ENCODE measurements at regions not wholly inside any gene's neighbourhood (a gene's known extent, or its start where the extent isn't known, plus 50 kb on each side); places are given as distances from the start of the nearest gene placed in this dataset.
"Not testable (repeated sequence)": the region's sequence is repeated elsewhere in the genome, so short reads cannot be mapped to it uniquely, and the experiment has no call there.

DNA sequence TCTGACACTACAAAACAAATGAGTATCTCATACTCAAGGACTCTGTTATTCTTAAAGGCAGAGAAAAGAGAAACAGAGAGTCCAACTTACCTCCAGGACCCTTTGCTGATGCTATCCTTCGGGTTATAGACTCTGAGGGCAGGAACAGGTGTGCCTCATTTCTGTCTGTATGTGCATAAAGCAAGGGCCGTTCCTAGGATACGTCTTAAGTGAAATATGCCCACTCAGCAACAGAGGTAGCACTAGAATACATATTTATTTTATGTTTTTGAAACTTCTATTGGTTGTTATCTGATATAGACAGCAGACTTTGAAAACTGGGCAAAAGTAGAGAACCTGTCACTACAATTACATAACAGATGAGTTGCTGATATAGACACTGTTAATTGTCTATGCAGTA is 89.3 kb upstream of the CPNE4 start:
- no peaks in the 10 kb centered on the region for H3K36me3 Mint-ChIP-seq
- Histone ChIP-seq H3K36me3 (ENCODE audit: control insufficient read depth in 2 of 2, extremely low read depth in 1 of 2, insufficient read depth in 1 of 2, low read length in 1 of 2) (no peaks in the 10 kb centered on the region), H3K9me3 (no peaks in the 10 kb centered on the region), H3K27ac (ENCODE audit: low read length) (no peak overlapping the region), H3K4me3 (ENCODE audit: control insufficient read depth in 1 of 2, extremely low read depth in 1 of 2, low read length in 1 of 2) (no peak overlapping the region), H3K4me1 (ENCODE audit: control insufficient read depth in 1 of 2, extremely low read depth in 1 of 2, insufficient read depth in 2 of 2, low read length in 2 of 2) (no peaks in the 10 kb centered on the region), H3K27me3 (replicated peaks in 1 of 2; ENCODE audit: control insufficient read depth in 2 of 2, extremely low read depth in 1 of 2, insufficient read depth in 2 of 2, low read length in 1 of 2) (no peaks in the 10 kb centered on the region)
- ATAC-seq (replicated peaks in 1 of 4) (no peak), DNase-seq (no peak)
- H3K4me1 Mint-ChIP-seq: no peaks in the 10 kb centered on the region
- H3K9me3 Mint-ChIP-seq: peaks cover 0 to 7% (median 6%) of the 10 kb centered on the region in 3 donors
- peaks cover 0 to 10% of the 10 kb centered on the region in 2 donors for H3K27me3 Mint-ChIP-seq
- no peak overlapping the region for H3K27ac Mint-ChIP-seq
- H3K4me3 Mint-ChIP-seq: no peak overlapping the region
- POLR2A ChIA-PET: no interaction called here
- WGBS (ENCODE audit: insufficient coverage): no CpG with 5 or more reads among the region's 3 CpGs
- CTCF ChIA-PET: no interaction called here

DNA sequence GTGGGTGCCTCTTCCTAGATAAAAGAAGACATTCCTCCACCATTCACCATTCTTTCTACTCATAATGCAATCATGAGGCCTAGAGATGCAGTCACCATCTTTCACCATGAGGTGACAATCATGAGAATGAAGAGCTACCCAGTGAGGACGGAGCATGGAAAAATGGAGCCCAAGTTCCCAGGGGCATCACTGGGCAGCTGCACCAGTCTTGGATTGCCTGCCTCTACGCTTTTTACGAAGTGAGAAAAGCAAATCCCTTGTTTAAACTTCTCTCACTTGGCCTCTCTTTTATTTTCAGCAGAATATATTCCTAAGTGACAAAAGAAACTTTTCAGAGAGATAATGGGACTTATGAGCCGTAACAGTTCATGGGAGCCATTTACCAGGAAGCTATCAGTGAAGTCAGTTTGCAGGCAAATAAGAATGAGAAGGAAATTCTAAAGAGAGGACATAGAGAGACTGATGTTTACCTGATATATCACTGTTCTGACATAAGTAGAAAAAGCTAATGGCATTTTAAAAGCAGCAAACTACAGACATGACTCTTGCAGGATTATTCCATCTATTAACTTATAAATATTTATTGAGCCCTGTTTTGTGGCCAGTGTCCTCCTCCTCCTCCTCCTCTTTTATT is 90.0 kb upstream of the CPNE4 start:
- Histone ChIP-seq H3K4me3 (ENCODE audit: control insufficient read depth in 1 of 2, extremely low read depth in 1 of 2, low read length in 1 of 2) (no peak overlapping the region), H3K36me3 (ENCODE audit: control insufficient read depth in 2 of 2, extremely low read depth in 1 of 2, insufficient read depth in 1 of 2, low read length in 1 of 2) (no peaks in the 10 kb centered on the region), H3K27ac (ENCODE audit: low read length) (no peak overlapping the region), H3K9me3 (no peaks in the 10 kb centered on the region), H3K4me1 (ENCODE audit: control insufficient read depth in 1 of 2, extremely low read depth in 1 of 2, insufficient read depth in 2 of 2, low read length in 2 of 2) (no peaks in the 10 kb centered on the region), H3K27me3 (replicated peaks in 1 of 2; ENCODE audit: control insufficient read depth in 2 of 2, extremely low read depth in 1 of 2, insufficient read depth in 2 of 2, low read length in 1 of 2) (no peaks in the 10 kb centered on the region)
- DNase-seq (no peak), ATAC-seq (replicated peaks in 1 of 4) (no peak)
- peaks cover 0 to 7% (median 6%) of the 10 kb centered on the region in 3 donors for H3K9me3 Mint-ChIP-seq
- peaks cover 0 to 9% of the 10 kb centered on the region in 2 donors for H3K27me3 Mint-ChIP-seq
- H3K4me3 Mint-ChIP-seq: no peak overlapping the region
- H3K27ac Mint-ChIP-seq: no peak overlapping the region
- CTCF ChIA-PET: no interaction called here
- H3K4me1 Mint-ChIP-seq: no peaks in the 10 kb centered on the region
- no peaks in the 10 kb centered on the region for H3K36me3 Mint-ChIP-seq
- WGBS (ENCODE audit: insufficient coverage): 63% methylated on average over 3 of the region's 4 CpGs
- POLR2A ChIA-PET: no interaction called here

DNA sequence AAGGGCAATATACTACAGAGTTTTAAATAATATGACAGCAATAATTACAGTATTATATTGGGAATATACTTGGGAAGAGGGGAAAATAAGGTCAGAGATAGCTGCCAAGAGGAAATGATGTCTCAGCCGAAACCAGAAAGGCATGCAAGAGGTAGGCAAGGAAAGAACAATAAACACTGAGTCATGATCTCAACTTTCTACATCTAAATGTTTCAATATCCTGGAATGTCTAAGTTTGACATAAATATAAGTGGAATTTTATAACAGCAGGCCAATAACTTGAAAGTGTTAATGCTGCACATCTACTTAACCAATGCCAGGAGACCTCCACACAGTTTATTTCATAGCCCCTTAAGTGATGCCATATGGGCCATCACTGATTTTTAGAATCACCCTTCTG is 99.8 kb upstream of the CPNE4 start:
- no peaks in the 10 kb centered on the region for H3K36me3 Mint-ChIP-seq
- ATAC-seq (replicated peaks in 1 of 4): no peak
- no peak overlapping the region for H3K4me3 Mint-ChIP-seq

DNA sequence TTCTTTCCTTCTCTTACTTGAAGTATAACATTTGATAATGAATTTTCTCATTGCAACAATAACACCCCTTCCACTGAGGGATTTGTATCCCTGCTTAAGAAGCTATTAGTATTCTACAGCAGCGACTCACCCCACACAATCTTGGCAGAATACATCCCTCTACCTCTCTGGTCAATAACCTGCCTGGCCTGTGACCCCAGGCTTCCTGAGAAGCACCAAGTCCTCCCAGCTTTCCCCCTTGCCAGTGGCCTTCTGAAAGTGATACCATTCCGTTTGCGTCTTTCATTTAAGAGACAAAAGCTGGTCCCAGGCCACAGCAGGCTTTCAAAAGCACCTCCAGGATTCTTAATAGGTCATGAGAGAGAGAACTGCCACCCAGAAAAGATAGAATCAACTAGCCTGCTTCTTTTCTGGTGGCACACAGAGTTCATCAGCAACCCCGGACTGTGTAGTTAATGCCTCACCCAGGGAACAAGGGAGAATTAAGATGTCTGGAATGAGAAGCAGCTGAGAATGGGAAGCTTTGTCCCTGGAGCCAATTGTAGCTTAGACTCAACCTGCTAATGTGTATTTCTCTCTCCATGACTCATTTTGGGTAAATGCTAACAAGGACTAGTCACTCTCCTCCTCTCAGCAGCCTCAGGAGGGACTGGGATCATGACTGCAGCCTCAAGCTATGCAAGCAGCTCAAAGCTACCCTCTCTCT is 101.0 kb upstream of the CPNE4 start:
- ChIA-PET POLR2A (no interaction called here), CTCF (no interaction called here)
- no peaks in the 10 kb centered on the region for H3K4me1 ChIP-seq (ENCODE audit: control insufficient read depth in 1 of 2, extremely low read depth in 1 of 2, insufficient read depth in 2 of 2, low read length in 2 of 2)
- peaks cover 0 to 7% (median 3%) of the 10 kb centered on the region in 3 donors for H3K9me3 Mint-ChIP-seq
- H3K27ac Mint-ChIP-seq: no peak overlapping the region
- no peaks in the 10 kb centered on the region for H3K4me1 Mint-ChIP-seq
- WGBS (ENCODE audit: insufficient coverage): 73% methylated on average over 2 of the region's 4 CpGs
- no peaks in the 10 kb centered on the region for H3K36me3 Mint-ChIP-seq
- H3K4me3 ChIP-seq (ENCODE audit: control insufficient read depth in 1 of 2, extremely low read depth in 1 of 2, low read length in 1 of 2): no peak overlapping the region
- H3K27ac ChIP-seq (ENCODE audit: low read length): no peak overlapping the region
- peaks cover 0 to 4% of the 10 kb centered on the region in 2 experiments for H3K27me3 ChIP-seq (replicated peaks in 1 of 2; ENCODE audit: control insufficient read depth in 2 of 2, extremely low read depth in 1 of 2, insufficient read depth in 2 of 2, low read length in 1 of 2)
- H3K9me3 ChIP-seq: no peaks in the 10 kb centered on the region
- DNase-seq (no peak), ATAC-seq (replicated peaks in 1 of 4) (no peak)
- no peak overlapping the region for H3K4me3 Mint-ChIP-seq
- H3K27me3 Mint-ChIP-seq: peaks cover 9 to 12% of the 10 kb centered on the region in 2 donors
- H3K36me3 ChIP-seq (ENCODE audit: control insufficient read depth in 2 of 2, extremely low read depth in 1 of 2, insufficient read depth in 1 of 2, low read length in 1 of 2): no peaks in the 10 kb centered on the region

More for the DNA sequence above, 99.8 kb upstream of the CPNE4 start:
- no peak overlapping the region for H3K4me3 ChIP-seq (ENCODE audit: control insufficient read depth in 1 of 2, extremely low read depth in 1 of 2, low read length in 1 of 2)
- no peaks in the 10 kb centered on the region for H3K36me3 ChIP-seq (ENCODE audit: control insufficient read depth in 2 of 2, extremely low read depth in 1 of 2, insufficient read depth in 1 of 2, low read length in 1 of 2)
- WGBS (ENCODE audit: insufficient coverage): no CpG with 5 or more reads among the region's 1 CpG
- Mint-ChIP-seq H3K27ac (no peak overlapping the region), H3K27me3 (peaks cover 9 to 12% of the 10 kb centered on the region in 2 donors), H3K4me1 (no peaks in the 10 kb centered on the region), H3K9me3 (peaks cover 0 to 3% (median 0%) of the 10 kb centered on the region in 3 donors)
- no peak overlapping the region for H3K27ac ChIP-seq (ENCODE audit: low read length)
- no peak for DNase-seq
- no peaks in the 10 kb centered on the region for H3K9me3 ChIP-seq
- H3K27me3 ChIP-seq (replicated peaks in 1 of 2; ENCODE audit: control insufficient read depth in 2 of 2, extremely low read depth in 1 of 2, insufficient read depth in 2 of 2, low read length in 1 of 2): peaks cover 0 to 4% of the 10 kb centered on the region in 2 experiments
- H3K4me1 ChIP-seq (ENCODE audit: control insufficient read depth in 1 of 2, extremely low read depth in 1 of 2, insufficient read depth in 2 of 2, low read length in 2 of 2): no peaks in the 10 kb centered on the region
- CTCF ChIA-PET: no interaction called here
- POLR2A ChIA-PET: no interaction called here

DNA sequence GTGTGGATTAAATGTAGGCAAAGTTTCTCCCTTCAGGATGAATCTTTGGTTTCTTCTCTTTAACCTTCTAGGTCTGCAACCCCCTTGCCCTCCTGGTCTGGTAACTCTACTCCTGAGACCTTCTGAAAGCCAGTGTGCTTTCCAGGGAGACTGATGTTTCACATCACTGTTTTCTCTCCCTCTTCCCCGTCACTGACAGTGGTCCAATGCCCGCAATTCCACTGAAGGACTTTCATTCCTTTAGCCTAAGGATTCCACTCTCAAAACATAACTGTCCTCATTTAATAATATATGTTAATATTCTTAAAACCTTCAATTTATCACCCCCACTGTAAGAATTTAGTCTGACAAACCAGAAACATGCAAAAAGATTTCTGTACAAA is 101.5 kb upstream of the CPNE4 start:
- POLR2A ChIA-PET: no interaction called here

DNA sequence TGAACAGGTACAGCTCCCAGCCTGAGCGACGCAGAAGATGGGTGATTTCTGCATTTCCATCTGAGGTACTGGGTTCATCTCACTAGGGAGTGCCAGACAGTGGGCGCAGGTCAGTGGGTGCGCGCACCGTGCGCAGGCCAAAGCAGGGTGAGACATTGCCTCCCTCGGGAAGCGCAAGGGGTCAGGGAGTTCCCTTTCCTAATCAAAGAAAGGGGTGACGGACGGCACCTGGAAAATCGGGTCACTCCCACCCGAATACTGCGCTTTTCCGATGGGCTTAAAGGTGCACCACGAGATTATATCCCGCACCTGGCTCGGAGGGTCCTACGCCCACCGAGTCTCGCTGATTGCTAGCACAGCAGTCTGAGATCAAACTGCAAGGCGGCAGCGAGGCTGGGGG is 102.1 kb upstream of the CPNE4 start:
- H3K4me3 Mint-ChIP-seq; H3K36me3 Mint-ChIP-seq; DNase-seq; H3K4me1 ChIP-seq (ENCODE audit: control insufficient read depth in 1 of 2, extremely low read depth in 1 of 2, insufficient read depth in 2 of 2, low read length in 2 of 2); ATAC-seq (replicated peaks in 1 of 4); H3K9me3 ChIP-seq; H3K4me3 ChIP-seq (ENCODE audit: control insufficient read depth in 1 of 2, extremely low read depth in 1 of 2, low read length in 1 of 2); CTCF ChIA-PET; H3K36me3 ChIP-seq (ENCODE audit: control insufficient read depth in 2 of 2, extremely low read depth in 1 of 2, insufficient read depth in 1 of 2, low read length in 1 of 2); POLR2A ChIA-PET; H3K9me3 Mint-ChIP-seq; H3K27ac ChIP-seq (ENCODE audit: low read length); H3K4me1 Mint-ChIP-seq; H3K27ac Mint-ChIP-seq; H3K27me3 ChIP-seq (replicated peaks in 1 of 2; ENCODE audit: control insufficient read depth in 2 of 2, extremely low read depth in 1 of 2, insufficient read depth in 2 of 2, low read length in 1 of 2): not testable (repeated sequence)
- peaks cover 9 to 12% of the 10 kb centered on the region in 2 donors for H3K27me3 Mint-ChIP-seq
- WGBS (ENCODE audit: insufficient coverage): 63% methylated on average over 19 of the region's 23 CpGs

More for the DNA sequence above, 101.5 kb upstream of the CPNE4 start:
- Histone ChIP-seq H3K27ac (ENCODE audit: low read length) (no peak overlapping the region), H3K4me3 (ENCODE audit: control insufficient read depth in 1 of 2, extremely low read depth in 1 of 2, low read length in 1 of 2) (no peak overlapping the region), H3K9me3 (no peaks in the 10 kb centered on the region), H3K27me3 (replicated peaks in 1 of 2; ENCODE audit: control insufficient read depth in 2 of 2, extremely low read depth in 1 of 2, insufficient read depth in 2 of 2, low read length in 1 of 2) (peaks cover 0 to 4% of the 10 kb centered on the region in 2 experiments), H3K36me3 (ENCODE audit: control insufficient read depth in 2 of 2, extremely low read depth in 1 of 2, insufficient read depth in 1 of 2, low read length in 1 of 2) (no peaks in the 10 kb centered on the region), H3K4me1 (ENCODE audit: control insufficient read depth in 1 of 2, extremely low read depth in 1 of 2, insufficient read depth in 2 of 2, low read length in 2 of 2) (no peaks in the 10 kb centered on the region)
- Mint-ChIP-seq H3K27ac (no peak overlapping the region), H3K27me3 (peaks cover 9 to 12% of the 10 kb centered on the region in 2 donors), H3K4me1 (no peaks in the 10 kb centered on the region), H3K4me3 (no peak overlapping the region), H3K36me3 (no peaks in the 10 kb centered on the region), H3K9me3 (peaks cover 0 to 7% (median 3%) of the 10 kb centered on the region in 3 donors)
- ATAC-seq (replicated peaks in 1 of 4) (no peak), DNase-seq (no peak)
- WGBS (ENCODE audit: insufficient coverage): no CpG with 5 or more reads among the region's 2 CpGs
- CTCF ChIA-PET: no interaction called here

Data from T-cell (primary cell).